Mucosa of descending colon (tissue), 3 donors: ENCODE measurements at regions not wholly inside any gene's neighbourhood (a gene's known extent, or its start where the extent isn't known, plus 50 kb on each side); places are given as distances from the start of the nearest gene placed in this dataset.

Experiments used
- ATAC-seq: fragments of 200-7000 bp; cut with Tn5 transposase; one replicate; pipeline ENCODE4 v1.9.1; 2020; ENCODE audit warnings: mild to moderate bottlenecking, moderate library complexity
- DNase-seq, 3 donors: peaks; one replicate each; pipeline ENCODE4 v3.0.0-alpha.2; 2020
- H3K36me3 ChIP-seq: fragments of 200-600 bp; one replicate; pipeline ENCODE4 v1.8.0; 2021; ENCODE audit warnings: low read depth, mild to moderate bottlenecking
- H3K4me1 ChIP-seq: fragments of 200-600 bp; one replicate; pipeline ENCODE4 v1.8.0; 2021; ENCODE audit warnings: low read depth, mild to moderate bottlenecking
- H3K4me3 ChIP-seq: fragments of 200-600 bp; one replicate; pipeline ENCODE4 v1.8.0; 2021; ENCODE audit warnings: mild to moderate bottlenecking
- H3K9me3 ChIP-seq: fragments of 200-600 bp; one replicate; pipeline ENCODE4 v1.8.0; 2021; ENCODE audit warnings: mild to moderate bottlenecking
- intact Hi-C, 2 donors: fragments of 100-400 bp; cut with DNase I in 1 of 2; cut with micrococcal nuclease in 1 of 2; formaldehyde crosslinking; loops; one replicate each; pipeline versions ENCODE4 v1.11.0 to v1.11.1; 2022; cut with DNase I, micrococcal nuclease
- TF ChIP-seq, protein P1 (sequence below): fragments of 200-600 bp; IDR thresholded peaks from one replicate; pipeline ENCODE4 v1.8.0; 2022; ENCODE audit warnings: antibody characterized with exemption, mild to moderate bottlenecking
- donor health status: DM: no; HTN: no; CAD: no; lungs with moderate emphysema.
- donor health status: DM: no; HTN: no; CAD: no.
- donor health status: DM: no; HTN: yes; CAD: no.

DNA sequence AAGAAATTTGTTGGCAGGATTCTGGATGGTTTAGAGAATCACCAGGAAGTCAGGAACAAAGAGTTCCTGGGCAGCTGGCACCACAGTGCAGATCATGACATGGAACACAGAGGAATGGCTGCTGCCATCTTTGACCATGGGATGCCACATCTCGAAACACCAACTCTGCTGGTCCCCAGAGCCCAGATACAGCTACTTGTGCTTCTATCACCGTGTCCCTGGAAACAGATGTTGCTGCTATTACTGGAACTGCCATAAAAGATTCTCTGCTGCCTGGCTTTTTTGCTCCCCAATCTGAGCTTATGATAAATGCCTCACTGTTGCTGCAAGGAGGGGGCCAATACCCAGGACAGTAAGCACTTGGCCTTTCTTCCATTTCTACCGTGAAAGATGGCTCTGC is 185.2 kb downstream of the CSNK2A3 start:
- ATAC-seq (no peak), DNase-seq (no peak)
- intact Hi-C loops = no loop called here
- TF ChIP-seq, protein P1, sequence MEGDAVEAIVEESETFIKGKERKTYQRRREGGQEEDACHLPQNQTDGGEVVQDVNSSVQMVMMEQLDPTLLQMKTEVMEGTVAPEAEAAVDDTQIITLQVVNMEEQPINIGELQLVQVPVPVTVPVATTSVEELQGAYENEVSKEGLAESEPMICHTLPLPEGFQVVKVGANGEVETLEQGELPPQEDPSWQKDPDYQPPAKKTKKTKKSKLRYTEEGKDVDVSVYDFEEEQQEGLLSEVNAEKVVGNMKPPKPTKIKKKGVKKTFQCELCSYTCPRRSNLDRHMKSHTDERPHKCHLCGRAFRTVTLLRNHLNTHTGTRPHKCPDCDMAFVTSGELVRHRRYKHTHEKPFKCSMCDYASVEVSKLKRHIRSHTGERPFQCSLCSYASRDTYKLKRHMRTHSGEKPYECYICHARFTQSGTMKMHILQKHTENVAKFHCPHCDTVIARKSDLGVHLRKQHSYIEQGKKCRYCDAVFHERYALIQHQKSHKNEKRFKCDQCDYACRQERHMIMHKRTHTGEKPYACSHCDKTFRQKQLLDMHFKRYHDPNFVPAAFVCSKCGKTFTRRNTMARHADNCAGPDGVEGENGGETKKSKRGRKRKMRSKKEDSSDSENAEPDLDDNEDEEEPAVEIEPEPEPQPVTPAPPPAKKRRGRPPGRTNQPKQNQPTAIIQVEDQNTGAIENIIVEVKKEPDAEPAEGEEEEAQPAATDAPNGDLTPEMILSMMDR = no peak
- Histone ChIP-seq H3K4me1 (peaks cover 2% of the 10 kb centered on the region), H3K9me3 (no peaks in the 10 kb centered on the region), H3K36me3 (no peaks in the 10 kb centered on the region), H3K4me3 (no peak overlapping the region)

DNA sequence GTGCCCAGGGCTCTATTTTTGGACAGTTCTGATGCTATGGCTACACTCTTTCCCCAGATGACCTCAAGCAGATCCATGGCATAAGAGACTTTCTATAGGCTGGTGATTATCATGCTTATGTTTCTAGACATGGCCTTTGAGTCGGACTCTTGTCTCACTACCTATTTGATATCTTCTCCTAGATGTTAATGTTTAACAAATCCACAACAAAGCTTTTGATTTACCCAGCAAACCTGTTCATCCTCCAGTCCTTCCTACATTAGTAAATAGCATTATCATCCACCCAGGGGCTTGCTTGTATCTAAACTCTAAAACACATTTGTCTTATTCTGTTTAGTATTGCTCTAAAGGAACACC is 188.7 kb downstream of the CSNK2A3 start:
- Histone ChIP-seq H3K36me3 (no peaks in the 10 kb centered on the region), H3K9me3 (no peaks in the 10 kb centered on the region), H3K4me1 (no peaks in the 10 kb centered on the region), H3K4me3 (no peak overlapping the region)
- intact Hi-C loops = no loop called here
- TF ChIP-seq, protein P1 = no peak
- no peak for DNase-seq
- ATAC-seq = no peak

DNA sequence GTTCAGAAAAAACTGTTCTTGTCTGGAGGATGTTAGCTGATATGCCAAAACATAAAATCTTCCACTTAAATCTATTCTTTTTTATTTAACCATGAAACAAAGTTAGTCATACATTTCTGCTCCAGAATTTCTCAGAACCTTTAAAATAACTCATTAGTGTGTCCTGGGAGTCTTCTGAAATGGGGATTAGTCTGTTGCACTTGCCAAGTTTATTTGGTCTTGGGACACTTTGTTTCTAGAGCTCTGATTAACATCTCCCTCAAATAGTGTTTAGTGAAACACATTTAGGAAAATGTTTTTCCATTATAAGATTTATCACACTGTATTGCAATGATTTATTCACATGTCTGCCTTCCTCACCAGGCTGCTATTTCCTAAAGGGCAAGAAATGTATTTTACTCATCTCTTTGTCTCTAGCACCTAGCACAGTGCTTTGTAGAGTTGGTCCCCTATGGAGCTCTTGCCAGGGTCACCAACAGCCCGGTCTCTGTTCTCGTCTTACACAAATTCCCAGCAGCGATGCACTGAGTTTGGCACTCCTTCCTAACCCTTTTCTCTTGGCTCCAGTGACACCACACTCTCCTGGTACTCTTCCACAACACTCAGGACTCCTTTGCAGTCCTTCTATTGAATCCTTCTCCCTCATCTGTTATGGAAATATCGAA is 189.2 kb downstream of the CSNK2A3 start:
- no peaks in the 10 kb centered on the region for H3K36me3 ChIP-seq
- TF ChIP-seq, protein P1 = no peak
- intact Hi-C loops = no loop called here
- no peak overlapping the region for H3K4me3 ChIP-seq
- no peaks in the 10 kb centered on the region for H3K4me1 ChIP-seq
- DNase-seq = no peak
- no peaks in the 10 kb centered on the region for H3K9me3 ChIP-seq
- no peak for ATAC-seq

DNA sequence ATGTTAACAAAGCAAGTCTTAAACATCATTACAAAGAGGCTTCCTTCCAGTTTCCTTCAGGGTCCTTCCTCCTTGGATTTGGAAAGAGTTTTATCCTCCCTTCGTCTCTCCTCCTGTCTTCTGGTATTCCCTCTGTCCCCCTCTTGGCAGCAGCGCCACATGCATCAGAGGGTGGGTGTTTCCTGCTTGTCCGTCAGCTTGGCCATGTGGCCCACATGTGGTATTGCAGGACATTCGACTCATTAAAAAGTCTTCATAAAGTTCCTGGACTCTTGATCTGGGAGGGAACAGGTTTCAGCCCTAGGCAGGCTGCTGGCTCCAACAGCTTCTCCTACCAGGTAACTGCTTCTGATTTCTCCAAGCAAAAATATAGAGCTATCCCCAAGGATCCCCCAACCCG is 189.8 kb downstream of the CSNK2A3 start:
- H3K9me3 ChIP-seq = no peaks in the 10 kb centered on the region
- H3K36me3 ChIP-seq = no peaks in the 10 kb centered on the region
- H3K4me1 ChIP-seq = no peaks in the 10 kb centered on the region
- ATAC-seq = peak; percentile 56
- no peak for DNase-seq
- intact Hi-C loops = no loop called here
- H3K4me3 ChIP-seq = no peak overlapping the region
- TF ChIP-seq, protein P1 = no peak

DNA sequence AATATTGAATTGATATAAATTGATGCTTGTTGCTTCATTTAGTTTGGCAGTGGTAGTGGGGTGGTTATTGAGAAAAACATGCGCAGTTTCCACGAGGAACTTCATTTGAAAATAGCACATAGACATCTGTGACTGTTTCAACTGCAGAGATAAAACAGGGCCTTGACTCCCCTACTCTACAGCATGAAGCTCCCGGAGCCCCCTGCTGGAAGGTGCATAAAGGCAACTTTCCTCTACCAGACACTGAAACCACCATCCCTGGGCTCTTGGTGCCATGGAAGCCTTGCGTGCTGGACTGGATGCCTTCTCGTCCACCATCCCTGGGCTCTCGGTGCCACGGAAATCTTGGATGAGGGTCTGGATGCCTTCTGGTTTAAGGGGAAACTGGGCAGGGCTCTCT is 195.9 kb downstream of the CSNK2A3 start:
- DNase-seq = peak in 1 of 3 donors; percentile 21
- intact Hi-C loops = loop anchor here in 1 of 2 donors (10.0 kb wide), 1 partner anchor 122 kb away; no protein-coding TSS in a partner anchor
- no peaks in the 10 kb centered on the region for H3K36me3 ChIP-seq
- TF ChIP-seq, protein P1 = no peak
- H3K4me3 ChIP-seq = no peak overlapping the region
- no peaks in the 10 kb centered on the region for H3K9me3 ChIP-seq
- no peaks in the 10 kb centered on the region for H3K4me1 ChIP-seq
- ATAC-seq = peak; percentile 29
